ENCODE measurements at regions not wholly inside any gene's neighbourhood (a gene's known extent, or its start where the extent isn't known, plus 50 kb on each side); places are given as distances from the start of the nearest gene placed in this dataset.

DNA sequence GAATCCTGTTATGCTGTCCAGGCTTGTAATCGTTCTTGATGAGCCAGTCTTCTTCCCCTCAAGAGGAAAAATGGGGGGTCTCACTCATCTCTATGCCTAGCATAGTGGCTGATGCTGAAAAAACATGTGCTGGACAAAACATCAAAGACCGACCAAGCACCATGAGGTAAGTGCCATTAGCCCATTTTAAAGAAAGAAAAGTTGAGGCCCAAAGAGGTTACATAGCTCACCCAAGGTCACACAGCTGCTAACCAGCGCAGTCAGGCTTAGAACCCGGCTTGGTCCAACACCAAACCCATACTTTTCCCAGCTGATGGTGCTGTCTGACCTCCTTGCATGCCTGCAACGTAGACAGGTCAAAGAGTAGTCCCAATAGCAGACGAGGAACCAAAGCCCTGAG is 156.4 kb downstream of the INHBB start (continued):
- TF ChIP-seq CTCF (IDR thresholded peaks at IDR 0.05; ENCODE audit: control extremely low read depth in 1 of 3, insufficient read depth in 1 of 3, low read depth in 1 of 3, low read length in 3 of 3), result no peak
- no peak for TF ChIP-seq CTBP2 (IDR thresholded peaks at IDR 0.05; ENCODE audit: borderline replicate concordance, insufficient read depth, insufficient read length, low read length)
